SU-DHL-6 (cell line): ENCODE measurements at regions not wholly inside any gene's neighbourhood (a gene's known extent, or its start where the extent isn't known, plus 50 kb on each side); places are given as distances from the start of the nearest gene placed in this dataset.

Source experiments
- H2AFZ ChIP-seq: fragments of 200-600 bp; sonication (generic); 2 replicates; pipeline ENCODE4 v1.6.1; 2014; ENCODE audit warnings: low read depth, mild to moderate bottlenecking, moderate library complexity, mixed read lengths, antibody characterized with exemption, low read length; ENCODE audit not compliant: severe bottlenecking
- H3F3A ChIP-seq: fragments of 200-600 bp; shearing (Covaris generic); 2 replicates; pipeline ENCODE4 v1.6.0; 2016; ENCODE audit warnings: antibody characterized with exemption, mild to moderate bottlenecking; ENCODE audit not compliant: insufficient read depth
- H3K27ac ChIP-seq: fragments of 200-600 bp; sonication (generic); 2 replicates; pipeline ENCODE4 v1.5.1; 2016; ENCODE audit warnings: low read depth, mild to moderate bottlenecking, low read length, moderate library complexity, mixed read lengths
- H3K27me3 ChIP-seq: fragments of 200-600 bp; sonication (generic), shearing (Covaris generic); 2 replicates; pipeline ENCODE4 v1.6.0; 2014; ENCODE audit warnings: mild to moderate bottlenecking, low read length
- H3K36me3 ChIP-seq: fragments of 200-600 bp; sonication (generic); 2 replicates; pipeline ENCODE4 v1.6.1; 2014; ENCODE audit warnings: mild to moderate bottlenecking, low read length, mixed read lengths
- H3K4me2 ChIP-seq: fragments of 300-600, 200-600 bp; shearing (Covaris generic), sonication (generic); 2 replicates; pipeline ENCODE4 v1.6.0; 2014; ENCODE audit warnings: low read length, low read depth, mild to moderate bottlenecking; ENCODE audit not compliant: poor library complexity, severe bottlenecking
- H3K4me3 ChIP-seq: fragments of 200-600 bp; sonication (generic); 2 replicates; pipeline ENCODE4 v1.5.1; 2014; ENCODE audit warnings: antibody characterized with exemption, low read length, mild to moderate bottlenecking, mixed read lengths; ENCODE audit not compliant: insufficient read depth, poor library complexity, severe bottlenecking
- H3K79me2 ChIP-seq: fragments of 200-600 bp; sonication (generic); 2 replicates; pipeline ENCODE4 v1.6.1; 2014; ENCODE audit warnings: mild to moderate bottlenecking, low read length, moderate library complexity; ENCODE audit not compliant: insufficient read depth
- H3K9ac ChIP-seq: fragments of 200-600 bp; sonication (generic); 2 replicates; pipeline ENCODE4 v1.7.0; 2014; ENCODE audit warnings: mild to moderate bottlenecking, low read length
- H3K9me2 ChIP-seq: fragments of 200-600 bp; sonication (generic); replicated peaks from 2 replicates; pipeline ENCODE4 v1.6.1; 2014; ENCODE audit warnings: low read length; ENCODE audit not compliant: insufficient read depth
- H3K9me3 ChIP-seq: fragments of 200-600 bp; sonication (generic); 2 replicates; pipeline ENCODE4 v1.6.1; 2014; ENCODE audit warnings: low read length, mixed read lengths; ENCODE audit not compliant: insufficient read depth
- H4K20me1 ChIP-seq: fragments of 200-600 bp; sonication (generic); 2 replicates; pipeline ENCODE4 v1.6.1; 2014; ENCODE audit warnings: low read depth, mild to moderate bottlenecking, antibody characterized with exemption, low read length, moderate library complexity, mixed read lengths
- CTCF ChIP-seq: fragments of 200-600 bp; sonication (generic); IDR thresholded peaks from one replicate; pipeline ENCODE4 v1.5.1; 2017; ENCODE audit warnings: antibody characterized with exemption, mild to moderate bottlenecking, low read length, moderate library complexity; ENCODE audit not compliant: insufficient read depth, poor library complexity, severe bottlenecking
- EZH2phosphoT487 ChIP-seq: fragments of 200-600 bp; sonication (generic), shearing (Covaris generic); conservative IDR thresholded peaks from 2 replicates; pipeline ENCODE4 v1.6.1; 2018; ENCODE audit warnings: mild to moderate bottlenecking, antibody characterized with exemption, low read length, moderate library complexity, mixed read lengths

GRCh38 chr2:64780041-64780440 lies 126.3 kb upstream of the SERTAD2 start:
- Histone ChIP-seq H3K27me3 (no peaks in the 10 kb centered on the region), H3F3A (no peaks in the 10 kb centered on the region), H3K4me3 (no peak overlapping the region), H3K27ac (no peak overlapping the region), H3K79me2 (no peaks in the 10 kb centered on the region), H4K20me1 (no peaks in the 10 kb centered on the region), H3K9me3 (no peaks in the 10 kb centered on the region), H3K9me2 (no peaks in the 10 kb centered on the region), H2AFZ (no peak overlapping the region), H3K9ac (no peak overlapping the region), H3K36me3 (no peaks in the 10 kb centered on the region), H3K4me2 (no peak overlapping the region)
- TF ChIP-seq EZH2phosphoT487 (no peak), CTCF (no peak)

GRCh38 chr2:64781711-64782390 lies 128.1 kb upstream of the SERTAD2 start:
- Histone ChIP-seq H3K9me3 (no peaks in the 10 kb centered on the region), H2AFZ (no peak overlapping the region), H4K20me1 (no peaks in the 10 kb centered on the region), H3K27me3 (no peaks in the 10 kb centered on the region), H3K79me2 (no peaks in the 10 kb centered on the region), H3K4me2 (no peak overlapping the region), H3F3A (no peaks in the 10 kb centered on the region), H3K27ac (no peak overlapping the region), H3K9ac (no peak overlapping the region), H3K36me3 (no peaks in the 10 kb centered on the region), H3K9me2 (no peaks in the 10 kb centered on the region), H3K4me3 (no peak overlapping the region)
- TF ChIP-seq CTCF (no peak), EZH2phosphoT487 (no peak)

- Histone ChIP-seq H3K4me3 (no peak overlapping the region), H3K9ac (no peak overlapping the region), H3K9me3 (no peaks in the 10 kb centered on the region), H3K27me3 (no peaks in the 10 kb centered on the region), H3K4me2 (no peak overlapping the region), H4K20me1 (no peaks in the 10 kb centered on the region), H2AFZ (no peak overlapping the region), H3K36me3 (no peaks in the 10 kb centered on the region), H3K79me2 (no peaks in the 10 kb centered on the region), H3K27ac (no peak overlapping the region), H3K9me2 (no peaks in the 10 kb centered on the region), H3F3A (no peaks in the 10 kb centered on the region)
- no peak for TF ChIP-seq CTCF
- TF ChIP-seq EZH2phosphoT487: no peak
Observed at GRCh38 chr2:64784168-64785061, 130.7 kb upstream of the SERTAD2 start.
